Adrenal gland (tissue), 9 donors: ENCODE measurements at regions not wholly inside any gene's neighbourhood (a gene's known extent, or its start where the extent isn't known, plus 50 kb on each side); places are given as distances from the start of the nearest gene placed in this dataset.
A peak's percentile ranks its signal among the peaks of the same experiment; 100 is the strongest.

Source experiments
- DNase-seq, 7 donors: peaks; one replicate each; pipeline ENCODE4 v3.0.0-alpha.2; 2019 to 2020
- H3K27ac ChIP-seq, 5 donors: fragments of 200-600 bp; sonication (generic) in 4 of 5; 1 replicate in 3 of 5; 2 replicates in 2 of 5; pipeline versions ENCODE4 v1.5.1 to v1.8.0; 2016 to 2020; ENCODE audit warnings: mild to moderate bottlenecking in 1 of 5
- H3K27me3 ChIP-seq: fragments of 200-600 bp; 2 replicates; pipeline ENCODE4 v1.8.0; 2021
- H3K36me3 ChIP-seq, 2 donors: fragments of 200-600 bp; replicated peaks in 1 of 2; 1 replicate in 1 of 2; 2 replicates in 1 of 2; pipeline versions ENCODE4 v1.5.1 to v1.8.0; 2018 to 2022
- H3K4me1 ChIP-seq, 2 donors: fragments of 200-600 bp; replicated peaks in 1 of 2; 1 replicate in 1 of 2; 2 replicates in 1 of 2; pipeline versions ENCODE4 v1.5.1 to v1.8.0; 2018 to 2021
- H3K4me3 ChIP-seq, 4 donors: fragments of 200-600 bp; sonication (generic) in 3 of 4; one replicate each; pipeline ENCODE4 v1.5.1; 2016 to 2018
- H3K9me3 ChIP-seq, 3 donors: fragments of 200-600 bp; sonication (generic) in 1 of 3; replicated peaks in 1 of 3; 1 replicate in 2 of 3; 2 replicates in 1 of 3; pipeline versions ENCODE4 v1.5.1 to v1.8.0; 2016 to 2021
- CTCF ChIP-seq, 6 experiments: fragments of 450-650 bp in 4 of 6; fragments of 200-600 bp in 2 of 6; sonication (generic) in 1 of 6; IDR thresholded peaks; 1 replicate in 5 of 6; 2 replicates in 1 of 6; pipeline versions ENCODE4 v1.5.1 to v1.8.0; 2016 to 2021; ENCODE audit warnings: antibody characterized with exemption in 6 of 6, mild to moderate bottlenecking in 2 of 6, moderate library complexity in 1 of 6
- POLR2A ChIP-seq, 2 donors: fragments of 450-650 bp; IDR thresholded peaks; one replicate each; pipeline ENCODE4 v1.6.1; 2017; ENCODE audit warnings: antibody characterized with exemption in 2 of 2, mild to moderate bottlenecking in 2 of 2, moderate library complexity in 1 of 2
- WGBS, 4 donors: extraction: QIAGEN DNeasy Blood & Tissue Kit in 2 of 4; methylation state at CpG; one replicate each; pipeline versions ENCODE4 v1.1.5 to v1.1.7; 2013 to 2017; 5-methylcytosine and 5-hydroxymethylcytosine counted together
- intact Hi-C, 2 donors: fragments of 100-400 bp; cut with DNase I; formaldehyde crosslinking; loops; one replicate each; pipeline versions ENCODE4 v1.14.1 to v1.15.0; 2022 to 2023
- donor health status: healthy with polysubstance abuse.
- donor health status: Bipolar disorder and iron deficiency.
- donor health status: DM: yes; HTN: yes; CAD: no.
- donor health status: DM: no; HTN: no; CAD: no.
- donor health status: DM: no; HTN: no; CAD: no.

GRCh38 chr11:128345316-128345715 lies 242.0 kb downstream of the ETS1 start:
- no peaks in the 10 kb centered on the region for H3K4me1 ChIP-seq
- no peak overlapping the region for H3K27ac ChIP-seq
- DNase-seq: no peak
- 84 to 89% (median 85%) methylated on average over 3 of the region's 3 CpGs for whole genome bisulfite sequencing, 4 donors
- TF ChIP-seq CTCF (IDR thresholded peaks at IDR 0.05) (no peak), POLR2A (IDR thresholded peaks at IDR 0.05) (no peak)
- H3K27me3 ChIP-seq: no peaks in the 10 kb centered on the region
- H3K4me3 ChIP-seq: no peak overlapping the region
- intact Hi-C loops: no loop called here
- H3K9me3 ChIP-seq: no peaks in the 10 kb centered on the region
- no peaks in the 10 kb centered on the region for H3K36me3 ChIP-seq

- Histone ChIP-seq H3K4me1 (no peaks in the 10 kb centered on the region), H3K27ac (no peak overlapping the region), H3K27me3 (no peaks in the 10 kb centered on the region), H3K36me3 (no peaks in the 10 kb centered on the region), H3K9me3 (no peaks in the 10 kb centered on the region), H3K4me3 (no peak overlapping the region)
- TF ChIP-seq CTCF (IDR thresholded peaks at IDR 0.05) (no peak), POLR2A (IDR thresholded peaks at IDR 0.05) (no peak)
- 80 to 88% (median 85%) methylated on average over 4 of the region's 4 CpGs for WGBS, 4 donors
- DNase-seq: no peak
- intact Hi-C loops: no loop called here
Measured at GRCh38 chr11:128343870-128344269, 243.5 kb downstream of the ETS1 start.

- Histone ChIP-seq H3K4me3 (no peak overlapping the region), H3K27ac (peak overlapping the region in 2 of 5 donors; percentile 40 to 61), H3K36me3 (no peaks in the 10 kb centered on the region), H3K27me3 (no peaks in the 10 kb centered on the region), H3K4me1 (no peaks in the 10 kb centered on the region), H3K9me3 (no peaks in the 10 kb centered on the region)
- intact Hi-C loops: no loop called here
- no peak for DNase-seq
- no peak for TF ChIP-seq POLR2A (IDR thresholded peaks at IDR 0.05)
- TF ChIP-seq CTCF (IDR thresholded peaks at IDR 0.05): no peak
- WGBS, 4 donors: 51 to 60% (median 56%) methylated on average over 2 of the region's 2 CpGs
Measured at GRCh38 chr11:128343135-128343514, 244.2 kb downstream of the ETS1 start.

GRCh38 chr11:128342511-128343134 lies 244.7 kb downstream of the ETS1 start:
- Histone ChIP-seq H3K27me3 (no peaks in the 10 kb centered on the region), H3K27ac (peak overlapping the region in 2 of 5 donors; percentile 40 to 61), H3K4me1 (no peaks in the 10 kb centered on the region), H3K36me3 (no peaks in the 10 kb centered on the region), H3K4me3 (no peak overlapping the region), H3K9me3 (no peaks in the 10 kb centered on the region)
- intact Hi-C loops: no loop called here
- 56 to 64% (median 63%) methylated on average over 5 to 7 of the region's 7 CpGs for WGBS, 4 donors
- TF ChIP-seq CTCF (IDR thresholded peaks at IDR 0.05): no peak
- TF ChIP-seq POLR2A (IDR thresholded peaks at IDR 0.05): no peak
- DNase-seq: peak; percentile 50 to 88 (median 67)
